ENCODE measurements at regions not wholly inside any gene's neighbourhood (a gene's known extent, or its start where the extent isn't known, plus 50 kb on each side); places are given as distances from the start of the nearest gene placed in this dataset.

DNA sequence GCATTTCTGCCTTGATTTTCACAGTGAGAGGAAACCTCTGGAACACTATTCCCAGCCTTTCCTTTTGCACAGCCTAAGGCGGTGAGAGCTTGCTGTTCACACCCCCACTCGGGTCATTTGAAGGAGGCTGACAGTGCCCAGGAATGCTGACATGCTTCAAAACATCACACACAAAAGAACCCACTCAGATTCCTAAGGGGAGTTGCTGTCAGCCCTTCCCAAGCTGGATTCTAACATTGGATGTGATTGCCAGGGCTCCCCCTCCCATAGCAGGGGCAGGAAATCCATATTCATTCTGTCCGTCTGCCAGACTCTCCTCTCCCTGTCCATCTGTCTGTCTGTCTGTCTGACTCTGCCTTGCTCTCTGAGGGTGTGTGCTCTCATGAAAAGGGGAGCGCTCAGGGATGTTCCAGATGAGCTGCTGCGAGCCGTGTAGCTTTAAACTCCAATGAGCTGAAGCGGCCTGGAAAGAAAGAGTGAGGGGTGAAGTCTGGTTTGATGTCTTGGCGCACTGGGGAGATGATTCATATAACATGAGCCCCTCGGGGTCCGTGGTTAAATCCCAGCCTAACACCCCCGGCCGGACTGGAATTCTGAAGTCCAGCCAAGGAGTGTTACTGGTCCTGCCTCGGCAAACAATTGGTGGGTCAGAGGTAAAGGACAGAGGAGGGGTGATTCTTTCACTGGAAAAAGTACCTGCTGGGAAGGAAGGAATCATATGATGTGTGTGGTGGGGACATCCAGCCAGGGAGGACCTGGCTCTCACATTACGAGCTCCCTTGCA is 517.0 kb downstream of the CCDC171 start:
- ChIA-PET POLR2A (no interaction called here), CTCF (interaction anchor here (0.6 kb wide), 1 partner anchor 220 kb away, joined by 3 read pairs; no protein-coding TSS in a partner anchor)

DNA sequence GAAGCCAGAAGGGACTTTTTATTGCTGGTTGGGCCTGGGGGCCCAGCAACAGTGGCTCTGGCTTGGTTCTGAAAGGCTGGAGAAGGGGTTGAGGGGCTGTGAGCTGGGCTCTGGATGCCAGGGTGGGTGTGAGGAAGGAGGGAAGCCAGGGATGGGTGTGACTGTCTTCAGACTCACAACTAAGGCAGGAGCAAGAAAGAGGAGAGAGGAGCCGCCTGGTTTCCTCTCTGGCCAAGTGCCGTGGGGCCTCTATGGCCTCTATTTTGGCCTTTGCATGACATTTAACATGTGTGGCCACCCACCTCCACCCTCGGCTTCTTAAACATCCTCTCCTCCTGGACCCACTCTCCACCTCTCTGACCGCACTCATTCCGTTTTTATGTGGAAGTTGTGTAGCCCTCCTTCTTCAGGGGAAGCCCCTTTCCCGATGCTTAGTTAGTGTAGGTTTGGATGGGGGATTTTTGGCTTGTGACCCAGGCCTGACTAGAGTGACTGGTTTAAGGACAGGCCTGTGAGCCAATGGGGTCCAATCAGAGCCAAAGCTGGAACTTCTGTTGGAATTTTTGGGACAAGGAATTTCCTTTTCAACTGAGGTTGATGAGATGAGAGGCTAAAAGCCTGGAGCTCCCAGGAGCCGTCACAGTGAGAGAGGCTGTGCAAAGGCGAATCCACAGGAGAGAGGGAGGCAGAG is 517.8 kb downstream of the CCDC171 start:
- ChIA-PET CTCF (interaction anchor here (0.6 kb wide), 1 partner anchor 221 kb away, joined by 3 read pairs; no protein-coding TSS in a partner anchor), POLR2A (no interaction called here)
- no peak for DNase-seq (ENCODE audit: extremely low spot score)

More for the DNA sequence above, 517.0 kb downstream of the CCDC171 start:
- no peak for TF ChIP-seq L3MBTL2 (conservative IDR thresholded peaks at IDR 0.05)
- TF ChIP-seq CTBP1 (IDR thresholded peaks at IDR 0.05; ENCODE audit: borderline replicate concordance) = no peak
- TF ChIP-seq FOXA1 (IDR thresholded peaks at IDR 0.05) = no peak
- no peak for TF ChIP-seq TARDBP (IDR thresholded peaks at IDR 0.05)
- TF ChIP-seq BHLHE40 (IDR thresholded peaks at IDR 0.05; ENCODE audit: borderline replicate concordance) = no peak
- no peak for DNase-seq (ENCODE audit: extremely low spot score)

DNA sequence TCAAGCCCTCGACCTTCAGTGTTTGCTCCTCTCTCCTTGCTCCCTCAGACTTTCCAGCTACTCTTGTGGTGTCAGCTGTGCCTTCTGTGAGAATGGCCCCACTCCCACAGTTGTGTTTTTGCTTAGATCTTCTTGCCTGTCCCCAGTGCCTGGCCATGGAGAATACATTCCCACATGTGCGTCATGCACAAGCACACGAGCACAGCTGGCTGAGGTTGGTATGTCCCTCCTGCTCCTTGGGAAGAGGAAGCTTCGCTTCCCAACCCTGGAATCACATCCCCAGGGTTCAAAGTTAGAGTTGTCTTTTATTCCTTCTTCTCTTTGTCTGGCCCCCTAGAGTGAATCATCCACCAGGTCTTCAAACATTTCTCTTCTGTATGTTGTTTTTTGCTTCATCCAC is 518.6 kb downstream of the CCDC171 start:
- POLR2A ChIA-PET = no interaction called here
- CTCF ChIA-PET = no interaction called here
- no peak for TF ChIP-seq FOXK2 (IDR thresholded peaks at IDR 0.05)
- no peak for TF ChIP-seq SP1 (IDR thresholded peaks at IDR 0.05)
- TF ChIP-seq HDGF (IDR thresholded peaks at IDR 0.05; ENCODE audit: borderline replicate concordance) = no peak
- no peak for TF ChIP-seq L3MBTL2 (conservative IDR thresholded peaks at IDR 0.05)
- TF ChIP-seq CTBP1 (IDR thresholded peaks at IDR 0.05; ENCODE audit: borderline replicate concordance) = no peak
- TF ChIP-seq BHLHE40 (IDR thresholded peaks at IDR 0.05; ENCODE audit: borderline replicate concordance) = no peak
- TF ChIP-seq SUZ12 (IDR thresholded peaks at IDR 0.05) = no peak
- no peak for TF ChIP-seq ZNF384 (IDR thresholded peaks at IDR 0.05)
- TF ChIP-seq ARNT (IDR thresholded peaks at IDR 0.05) = no peak
- no peak for TF ChIP-seq NFRKB (IDR thresholded peaks at IDR 0.05)
- DNase-seq (ENCODE audit: extremely low spot score) = no peak

More for the DNA sequence above, 517.8 kb downstream of the CCDC171 start:
- TF ChIP-seq FOXK2 (IDR thresholded peaks at IDR 0.05) = no peak
- TF ChIP-seq ELF4 (IDR thresholded peaks at IDR 0.05) = no peak
- TF ChIP-seq L3MBTL2 (conservative IDR thresholded peaks at IDR 0.05) = no peak
- no peak for TF ChIP-seq ZNF384 (IDR thresholded peaks at IDR 0.05)
- no peak for TF ChIP-seq CTBP1 (IDR thresholded peaks at IDR 0.05; ENCODE audit: borderline replicate concordance)
- TF ChIP-seq ARNT (IDR thresholded peaks at IDR 0.05) = no peak
- TF ChIP-seq SUZ12 (IDR thresholded peaks at IDR 0.05) = no peak
- TF ChIP-seq FOXM1 (IDR thresholded peaks at IDR 0.05; ENCODE audit: borderline replicate concordance) = no peak
- no peak for TF ChIP-seq TARDBP (IDR thresholded peaks at IDR 0.05)

DNA sequence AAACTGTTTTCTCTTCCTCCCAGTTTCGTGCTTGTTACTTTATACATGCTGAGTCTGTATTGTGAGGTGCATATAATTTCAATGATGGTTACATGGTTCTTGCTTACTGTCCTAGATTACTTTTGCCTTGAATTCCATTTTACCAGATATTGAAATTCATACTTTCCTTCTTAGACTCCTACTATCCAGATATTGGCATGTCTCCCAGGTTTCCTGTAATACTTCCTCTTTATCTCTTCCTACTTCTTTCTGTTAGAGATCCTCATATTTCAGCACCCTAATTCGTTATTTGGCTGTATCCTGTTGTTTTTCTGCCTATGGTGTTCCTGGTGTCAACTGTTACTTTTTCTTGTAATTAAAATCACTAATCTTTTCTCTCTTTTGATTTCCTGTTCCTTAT is 522.1 kb downstream of the CCDC171 start:
- no peak for TF ChIP-seq LEF1 (IDR thresholded peaks at IDR 0.05; ENCODE audit: borderline replicate concordance)
- TF ChIP-seq, protein P1, sequence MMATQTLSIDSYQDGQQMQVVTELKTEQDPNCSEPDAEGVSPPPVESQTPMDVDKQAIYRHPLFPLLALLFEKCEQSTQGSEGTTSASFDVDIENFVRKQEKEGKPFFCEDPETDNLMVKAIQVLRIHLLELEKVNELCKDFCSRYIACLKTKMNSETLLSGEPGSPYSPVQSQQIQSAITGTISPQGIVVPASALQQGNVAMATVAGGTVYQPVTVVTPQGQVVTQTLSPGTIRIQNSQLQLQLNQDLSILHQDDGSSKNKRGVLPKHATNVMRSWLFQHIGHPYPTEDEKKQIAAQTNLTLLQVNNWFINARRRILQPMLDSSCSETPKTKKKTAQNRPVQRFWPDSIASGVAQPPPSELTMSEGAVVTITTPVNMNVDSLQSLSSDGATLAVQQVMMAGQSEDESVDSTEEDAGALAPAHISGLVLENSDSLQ (IDR thresholded peaks at IDR 0.05) = no peak
- TF ChIP-seq ELF4 (IDR thresholded peaks at IDR 0.05) = no peak
- no peak for TF ChIP-seq TARDBP (IDR thresholded peaks at IDR 0.05)
- TF ChIP-seq FOXA1 (IDR thresholded peaks at IDR 0.05) = no peak
- TF ChIP-seq FOXK2 (IDR thresholded peaks at IDR 0.05) = no peak
- no peak for TF ChIP-seq FOXM1 (IDR thresholded peaks at IDR 0.05; ENCODE audit: borderline replicate concordance)
- TF ChIP-seq SP1 (IDR thresholded peaks at IDR 0.05) = no peak
- no peak for TF ChIP-seq SUZ12 (IDR thresholded peaks at IDR 0.05)
- no peak for TF ChIP-seq NFRKB (IDR thresholded peaks at IDR 0.05)
- TF ChIP-seq ZNF384 (IDR thresholded peaks at IDR 0.05) = no peak
- TF ChIP-seq L3MBTL2 (conservative IDR thresholded peaks at IDR 0.05) = no peak
- TF ChIP-seq BHLHE40 (IDR thresholded peaks at IDR 0.05; ENCODE audit: borderline replicate concordance) = no peak
- no peak for TF ChIP-seq CTBP1 (IDR thresholded peaks at IDR 0.05; ENCODE audit: borderline replicate concordance)
- ChIA-PET POLR2A (no interaction called here), CTCF (no interaction called here)
- no peak for DNase-seq (ENCODE audit: extremely low spot score)

DNA sequence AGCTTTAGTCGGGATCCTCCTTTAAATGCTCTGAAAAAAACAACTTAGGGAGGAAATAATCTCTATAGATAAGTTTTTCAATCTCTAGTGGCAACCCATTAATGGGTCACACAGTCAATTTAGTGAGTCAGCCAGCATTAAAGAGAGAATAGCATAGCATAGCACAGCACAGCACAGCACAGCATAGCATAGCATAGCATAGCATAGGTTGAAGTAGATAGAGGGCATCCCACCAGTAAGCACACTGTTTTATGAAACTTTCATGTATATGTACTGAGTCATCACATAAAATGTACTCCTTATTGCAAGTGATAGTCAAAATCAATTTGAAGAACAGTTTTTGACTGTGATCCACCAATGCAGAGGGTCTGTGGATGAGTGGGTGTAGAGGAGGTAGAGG is 522.9 kb downstream of the CCDC171 start:
- no peak for DNase-seq (ENCODE audit: extremely low spot score)
- POLR2A ChIA-PET = no interaction called here
- CTCF ChIA-PET = no interaction called here
- TF ChIP-seq SP1 (IDR thresholded peaks at IDR 0.05) (no peak), L3MBTL2 (conservative IDR thresholded peaks at IDR 0.05) (no peak)

DNA sequence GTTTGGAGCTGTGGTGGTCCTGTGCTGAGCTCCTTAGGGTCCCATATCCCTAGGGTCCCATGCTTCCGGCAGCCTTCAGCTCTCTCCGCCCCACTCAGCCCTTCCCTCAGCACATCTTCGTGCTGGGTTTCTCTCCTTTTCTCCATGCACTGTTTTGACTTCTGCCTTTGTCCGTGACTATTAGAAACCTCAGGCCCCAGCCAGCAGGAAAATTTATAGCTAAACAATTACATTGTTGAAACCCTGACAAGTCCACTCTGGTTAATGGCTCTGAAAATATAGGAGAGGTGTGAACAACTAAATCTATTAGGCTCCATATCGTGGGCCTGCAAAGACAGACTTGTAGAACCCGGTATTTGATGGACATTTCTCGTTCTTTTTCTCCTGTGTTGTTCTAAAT is 523.7 kb downstream of the CCDC171 start:
- TF ChIP-seq FOXA1 (IDR thresholded peaks at IDR 0.05) = no peak
- no peak for TF ChIP-seq ELF4 (IDR thresholded peaks at IDR 0.05)
- no peak for TF ChIP-seq NFRKB (IDR thresholded peaks at IDR 0.05)
- POLR2A ChIA-PET = no interaction called here
- CTCF ChIA-PET = no interaction called here
- no peak for DNase-seq (ENCODE audit: extremely low spot score)

DNA sequence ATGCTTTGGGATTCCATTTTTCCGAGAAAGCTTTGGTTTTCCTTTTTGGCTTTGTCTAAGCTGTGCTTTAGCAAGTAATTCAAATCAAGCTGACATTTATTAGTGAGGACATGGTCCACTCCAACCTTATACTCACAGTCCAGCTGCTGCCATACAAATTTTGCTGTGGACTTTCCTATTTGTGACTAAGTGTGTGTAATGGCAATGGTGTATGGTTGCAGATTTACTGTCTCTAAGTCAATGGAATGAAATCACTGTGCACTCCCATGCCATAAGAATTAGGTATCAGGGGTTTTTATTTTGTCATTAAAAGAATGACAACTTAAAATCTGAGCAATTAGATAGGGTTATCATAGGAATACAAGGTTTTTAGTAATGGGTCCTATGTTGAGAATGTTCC is 530.0 kb downstream of the CCDC171 start:
- CTCF ChIA-PET = no interaction called here
- POLR2A ChIA-PET = no interaction called here
- TF ChIP-seq TARDBP (IDR thresholded peaks at IDR 0.05) = no peak
- no peak for TF ChIP-seq CTBP1 (IDR thresholded peaks at IDR 0.05; ENCODE audit: borderline replicate concordance)
- TF ChIP-seq LEF1 (IDR thresholded peaks at IDR 0.05; ENCODE audit: borderline replicate concordance) = no peak
- no peak for TF ChIP-seq ARNT (IDR thresholded peaks at IDR 0.05)
- TF ChIP-seq NFRKB (IDR thresholded peaks at IDR 0.05) = no peak
- no peak for TF ChIP-seq BHLHE40 (IDR thresholded peaks at IDR 0.05; ENCODE audit: borderline replicate concordance)
- TF ChIP-seq FOXM1 (IDR thresholded peaks at IDR 0.05; ENCODE audit: borderline replicate concordance) = no peak
- TF ChIP-seq L3MBTL2 (conservative IDR thresholded peaks at IDR 0.05) = no peak
- no peak for TF ChIP-seq ZNF384 (IDR thresholded peaks at IDR 0.05)
- TF ChIP-seq, protein P1 (IDR thresholded peaks at IDR 0.05) = no peak
- no peak for TF ChIP-seq FOXA1 (IDR thresholded peaks at IDR 0.05)
- TF ChIP-seq SUZ12 (IDR thresholded peaks at IDR 0.05) = no peak
- no peak for TF ChIP-seq FOXK2 (IDR thresholded peaks at IDR 0.05)

More for the DNA sequence above, 530.0 kb downstream of the CCDC171 start:
- DNase-seq (ENCODE audit: extremely low spot score) = no peak
